ENCODE measurements at regions not wholly inside any gene's neighbourhood (a gene's known extent, or its start where the extent isn't known, plus 50 kb on each side); places are given as distances from the start of the nearest gene placed in this dataset.

- H3K27ac ChIP-seq (ENCODE audit: low read depth, low read length), result no peak overlapping the region
- H3K4me3 ChIP-seq (ENCODE audit: low read length), result no peak overlapping the region
- H3K4me1 ChIP-seq (ENCODE audit: control insufficient read depth, low read length), result peaks cover 8% of the 10 kb centered on the region
- H3F3A ChIP-seq (ENCODE audit: control insufficient read depth, insufficient read depth), result no peaks in the 10 kb centered on the region
- H4K20me1 ChIP-seq (ENCODE audit: control insufficient read depth, insufficient read depth, low read depth, low read length), result no peaks in the 10 kb centered on the region
- no peaks in the 10 kb centered on the region for H3K27me3 ChIP-seq (ENCODE audit: control insufficient read depth, low read length)
- H3K36me3 ChIP-seq (ENCODE audit: control insufficient read depth, low read length), result no peaks in the 10 kb centered on the region
- no peaks in the 10 kb centered on the region for H3K9me2 ChIP-seq (replicated peaks; ENCODE audit: control insufficient read depth, low read length)
- H3K4me2 ChIP-seq (ENCODE audit: low read length), result no peak overlapping the region
- no peaks in the 10 kb centered on the region for H3K79me2 ChIP-seq (ENCODE audit: control insufficient read depth, low read length)
- H3K9me3 ChIP-seq (ENCODE audit: control insufficient read depth, insufficient read depth, low read length), result no peaks in the 10 kb centered on the region; the same call in 1 of the 2 replicates
- no peak for TF ChIP-seq CTCF (IDR thresholded peaks at IDR 0.05; ENCODE audit: low read depth, low read length, poor library complexity, severe bottlenecking)
- TF ChIP-seq EZH2phosphoT487 (IDR thresholded peaks at IDR 0.05; ENCODE audit: borderline replicate concordance, low read length), result no peak
Observed at GRCh38 chr5:18744441-18744840, 1110.2 kb downstream of the TAF11L14 start.

GRCh38 chr5:18745042-18745987, 1111.1 kb downstream of the TAF11L14 start:
- H3F3A ChIP-seq (ENCODE audit: control insufficient read depth, insufficient read depth), result no peaks in the 10 kb centered on the region
- H3K36me3 ChIP-seq (ENCODE audit: control insufficient read depth, low read length), result no peaks in the 10 kb centered on the region
- H3K9me3 ChIP-seq (ENCODE audit: control insufficient read depth, insufficient read depth, low read length), result no peaks in the 10 kb centered on the region; the same call in 1 of the 2 replicates
- H4K20me1 ChIP-seq (ENCODE audit: control insufficient read depth, insufficient read depth, low read depth, low read length), result no peaks in the 10 kb centered on the region
- H3K4me1 ChIP-seq (ENCODE audit: control insufficient read depth, low read length), result peaks cover 8% of the 10 kb centered on the region
- H3K27me3 ChIP-seq (ENCODE audit: control insufficient read depth, low read length), result no peaks in the 10 kb centered on the region
- H3K9me2 ChIP-seq (replicated peaks; ENCODE audit: control insufficient read depth, low read length), result no peaks in the 10 kb centered on the region
- H3K4me3 ChIP-seq (ENCODE audit: low read length), result peak overlapping the region; percentile 70
- no peak for TF ChIP-seq CTCF (IDR thresholded peaks at IDR 0.05; ENCODE audit: low read depth, low read length, poor library complexity, severe bottlenecking)
- no peak for TF ChIP-seq EZH2phosphoT487 (IDR thresholded peaks at IDR 0.05; ENCODE audit: borderline replicate concordance, low read length)
- H3K79me2 ChIP-seq (ENCODE audit: control insufficient read depth, low read length), result no peaks in the 10 kb centered on the region
- H3K4me2 ChIP-seq (ENCODE audit: low read length), result peak overlapping the region; percentile 65
- no peak overlapping the region for H3K27ac ChIP-seq (ENCODE audit: low read depth, low read length)

- no peaks in the 10 kb centered on the region; the same call in 1 of the 2 replicates for H3K9me3 ChIP-seq (ENCODE audit: control insufficient read depth, insufficient read depth, low read length)
- no peaks in the 10 kb centered on the region for H3K79me2 ChIP-seq (ENCODE audit: control insufficient read depth, low read length)
- no peak overlapping the region for H3K27ac ChIP-seq (ENCODE audit: low read depth, low read length)
- no peaks in the 10 kb centered on the region for H4K20me1 ChIP-seq (ENCODE audit: control insufficient read depth, insufficient read depth, low read depth, low read length)
- H3K4me2 ChIP-seq (ENCODE audit: low read length), result peak overlapping the region; percentile 65
- TF ChIP-seq EZH2phosphoT487 (IDR thresholded peaks at IDR 0.05; ENCODE audit: borderline replicate concordance, low read length) (no peak), CTCF (IDR thresholded peaks at IDR 0.05; ENCODE audit: low read depth, low read length, poor library complexity, severe bottlenecking) (no peak)
- peaks cover 8% of the 10 kb centered on the region for H3K4me1 ChIP-seq (ENCODE audit: control insufficient read depth, low read length)
- H3K4me3 ChIP-seq (ENCODE audit: low read length), result peak overlapping the region; percentile 70
- no peaks in the 10 kb centered on the region for H3F3A ChIP-seq (ENCODE audit: control insufficient read depth, insufficient read depth)
- no peaks in the 10 kb centered on the region for H3K36me3 ChIP-seq (ENCODE audit: control insufficient read depth, low read length)
- no peaks in the 10 kb centered on the region for H3K9me2 ChIP-seq (replicated peaks; ENCODE audit: control insufficient read depth, low read length)
- H3K27me3 ChIP-seq (ENCODE audit: control insufficient read depth, low read length), result no peaks in the 10 kb centered on the region
Observed at GRCh38 chr5:18745988-18746615, 1111.8 kb downstream of the TAF11L14 start.
